Mucosa of descending colon (tissue), 3 donors: ENCODE measurements at regions not wholly inside any gene's neighbourhood (a gene's known extent, or its start where the extent isn't known, plus 50 kb on each side); places are given as distances from the start of the nearest gene placed in this dataset.

ENCODE experiments used
- ATAC-seq: fragments of 200-7000 bp; cut with Tn5 transposase; one replicate; pipeline ENCODE4 v1.9.1; 2020; ENCODE audit warnings: mild to moderate bottlenecking, moderate library complexity
- DNase-seq, 3 donors: peaks; one replicate each; pipeline ENCODE4 v3.0.0-alpha.2; 2020
- H3K36me3 ChIP-seq: fragments of 200-600 bp; one replicate; pipeline ENCODE4 v1.8.0; 2021; ENCODE audit warnings: low read depth, mild to moderate bottlenecking
- H3K4me1 ChIP-seq: fragments of 200-600 bp; one replicate; pipeline ENCODE4 v1.8.0; 2021; ENCODE audit warnings: low read depth, mild to moderate bottlenecking
- H3K4me3 ChIP-seq: fragments of 200-600 bp; one replicate; pipeline ENCODE4 v1.8.0; 2021; ENCODE audit warnings: mild to moderate bottlenecking
- H3K9me3 ChIP-seq: fragments of 200-600 bp; one replicate; pipeline ENCODE4 v1.8.0; 2021; ENCODE audit warnings: mild to moderate bottlenecking
- CTCF ChIP-seq: fragments of 200-600 bp; IDR thresholded peaks from one replicate; pipeline ENCODE4 v1.8.0; 2022; ENCODE audit warnings: antibody characterized with exemption, mild to moderate bottlenecking
- intact Hi-C, 2 donors: fragments of 100-400 bp; cut with DNase I in 1 of 2; cut with micrococcal nuclease in 1 of 2; formaldehyde crosslinking; loops; one replicate each; pipeline versions ENCODE4 v1.11.0 to v1.11.1; 2022; cut with DNase I, micrococcal nuclease
- donor health status: DM: no; HTN: no; CAD: no; lungs with moderate emphysema.
- donor health status: DM: no; HTN: no; CAD: no.
- donor health status: DM: no; HTN: yes; CAD: no.

- Histone ChIP-seq H3K9me3 (peaks cover 6% of the 10 kb centered on the region), H3K4me3 (no peak overlapping the region), H3K4me1 (no peaks in the 10 kb centered on the region), H3K36me3 (no peaks in the 10 kb centered on the region)
- intact Hi-C loops: no loop called here
- TF ChIP-seq CTCF: no peak
- DNase-seq (no peak), ATAC-seq (no peak)
Observed at GRCh38 chr11:42169191-42169590, 709.7 kb upstream of the LRRC4C start.

GRCh38 chr11:42170601-42171000 is 711.1 kb upstream of the LRRC4C start:
- Histone ChIP-seq H3K4me1 (no peaks in the 10 kb centered on the region), H3K9me3 (peaks cover 10% of the 10 kb centered on the region), H3K36me3 (no peaks in the 10 kb centered on the region), H3K4me3 (no peak overlapping the region)
- DNase-seq (no peak), ATAC-seq (no peak)
- intact Hi-C loops: no loop called here
- no peak for TF ChIP-seq CTCF

- ATAC-seq (no peak), DNase-seq (no peak)
- H3K4me3 ChIP-seq: no peak overlapping the region
- no peak for TF ChIP-seq CTCF
- no peaks in the 10 kb centered on the region for H3K4me1 ChIP-seq
- intact Hi-C loops: no loop called here
- H3K9me3 ChIP-seq: peaks cover 10% of the 10 kb centered on the region
- no peaks in the 10 kb centered on the region for H3K36me3 ChIP-seq
Observed at GRCh38 chr11:42171046-42171445, 711.6 kb upstream of the LRRC4C start.

- DNase-seq: no peak
Observed at GRCh38 chr11:42172441-42172840, 713.0 kb upstream of the LRRC4C start.

GRCh38 chr11:42175203-42175602 is 715.8 kb upstream of the LRRC4C start:
- H3K9me3 ChIP-seq: peaks cover 10% of the 10 kb centered on the region
- no peak for TF ChIP-seq CTCF
- intact Hi-C loops: no loop called here

More at GRCh38 chr11:42172441-42172840, 713.0 kb upstream of the LRRC4C start:
- Histone ChIP-seq H3K4me1 (no peaks in the 10 kb centered on the region), H3K9me3 (peaks cover 10% of the 10 kb centered on the region), H3K4me3 (no peak overlapping the region), H3K36me3 (no peaks in the 10 kb centered on the region)
- intact Hi-C loops: no loop called here
- no peak for TF ChIP-seq CTCF
- no peak for ATAC-seq

GRCh38 chr11:42179216-42179615 is 719.8 kb upstream of the LRRC4C start:
- intact Hi-C loops: no loop called here
- TF ChIP-seq CTCF: no peak
- no peak overlapping the region for H3K4me3 ChIP-seq
- peaks cover 4% of the 10 kb centered on the region for H3K9me3 ChIP-seq
- no peak for ATAC-seq
- no peaks in the 10 kb centered on the region for H3K4me1 ChIP-seq
- no peak for DNase-seq
- no peaks in the 10 kb centered on the region for H3K36me3 ChIP-seq

More at GRCh38 chr11:42175203-42175602, 715.8 kb upstream of the LRRC4C start:
- Histone ChIP-seq H3K4me3 (no peak overlapping the region), H3K4me1 (no peaks in the 10 kb centered on the region), H3K36me3 (no peaks in the 10 kb centered on the region)
- DNase-seq (no peak), ATAC-seq (no peak)
